ENCODE measurements at regions not wholly inside any gene's neighbourhood (a gene's known extent, or its start where the extent isn't known, plus 50 kb on each side); places are given as distances from the start of the nearest gene placed in this dataset.

- in situ Hi-C loops (cut with MboI; ENCODE audit: low pct_unique_long_range_greater_than_20kb in 2 of 9, low sequenced_read_pairs in 9 of 9, unreplicated experiment in 9 of 9), result loop anchor here in 1 of 9 experiments (25.0 kb wide), 1 partner anchor 1012 kb away; no protein-coding TSS in a partner anchor
- Histone ChIP-seq H3K4me3 (no peak overlapping the region), H3K4me1 (replicated peaks in 1 of 2) (no peaks in the 10 kb centered on the region), H3K27ac (no peak overlapping the region)
- WGBS, 10 experiments, result 17 to 100% (median 80%) methylated on average over 1 to 2 of the region's 2 CpGs; no CpG with 5 or more reads in 3 of the 10 experiments
- ATAC-seq (replicated peaks in 6 of 8), result no peak
These were observed 191.4 kb downstream of the SS18 start for GRCh38 chr18:25898965-25899364.

DNA sequence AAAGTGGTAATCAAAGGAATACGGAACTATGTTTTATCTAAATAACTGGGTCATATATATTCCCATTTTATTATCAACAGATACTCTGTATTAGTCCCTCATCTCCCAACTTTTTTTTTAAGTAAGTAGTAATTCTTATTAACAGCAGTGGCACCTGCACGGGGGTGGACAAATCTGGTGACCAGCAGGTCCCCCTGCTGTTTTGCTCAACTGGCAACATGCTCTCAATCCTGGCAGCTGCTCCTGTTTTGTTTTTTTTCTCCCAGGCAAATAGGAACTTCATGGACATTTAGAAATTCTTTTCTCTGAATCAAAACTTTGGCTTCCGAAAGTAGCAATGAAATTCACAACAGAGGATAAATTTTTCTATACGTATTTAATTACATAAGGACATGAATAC is 193.5 kb downstream of the SS18 start:
- Histone ChIP-seq H3K4me3 (no peak overlapping the region), H3K27ac (no peak overlapping the region), H3K4me1 (replicated peaks in 1 of 2) (no peaks in the 10 kb centered on the region)
- in situ Hi-C loops (cut with MboI; ENCODE audit: low pct_unique_long_range_greater_than_20kb in 2 of 9, low sequenced_read_pairs in 9 of 9, unreplicated experiment in 9 of 9), result loop anchor here in 1 of 9 experiments (25.0 kb wide), 1 partner anchor 1010 kb away; no protein-coding TSS in a partner anchor
- ATAC-seq (replicated peaks in 6 of 8), result no peak
- WGBS, 10 experiments, result 11 to 100% (median 77%) methylated on average over 1 to 4 of the region's 4 CpGs

DNA sequence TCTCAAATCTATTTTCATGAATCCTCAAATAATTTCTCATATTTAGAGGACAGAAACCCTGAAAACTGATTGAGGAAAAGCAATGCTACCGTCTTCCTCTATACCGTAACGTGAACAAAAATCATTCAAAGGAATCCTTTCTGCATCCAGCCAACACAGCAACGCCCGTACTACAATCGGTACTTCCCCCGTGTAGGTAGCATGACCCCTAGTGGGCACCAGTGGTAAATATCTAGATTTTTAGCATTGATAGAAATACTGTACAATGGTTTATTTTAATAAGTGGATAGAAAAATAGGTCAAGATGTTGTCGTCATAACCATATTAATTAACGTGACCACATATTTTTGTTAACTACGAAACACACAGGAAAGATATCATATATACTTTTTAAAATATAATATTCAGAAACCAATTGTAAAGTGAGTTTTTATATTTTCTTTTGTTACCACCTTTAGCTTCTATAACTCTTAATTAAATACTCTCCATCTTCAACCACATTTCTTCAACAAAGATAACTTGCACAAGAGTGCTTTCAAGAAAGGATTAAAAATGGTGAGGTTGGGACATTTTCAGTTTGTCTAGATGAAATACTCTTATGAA is 194.1 kb downstream of the SS18 start:
- Histone ChIP-seq H3K27ac (no peak overlapping the region), H3K4me1 (replicated peaks in 1 of 2) (no peaks in the 10 kb centered on the region), H3K4me3 (no peak overlapping the region)
- peak in 6 of 8 experiments; percentile 48 to 79 (median 61) for ATAC-seq (replicated peaks in 6 of 8)
- WGBS, 10 experiments, result 0 to 60% (median 18%) methylated on average over 3 to 10 of the region's 10 CpGs
- in situ Hi-C loops (cut with MboI; ENCODE audit: low pct_unique_long_range_greater_than_20kb in 2 of 9, low sequenced_read_pairs in 9 of 9, unreplicated experiment in 9 of 9), result loop anchor here in 1 of 9 experiments (25.0 kb wide), 1 partner anchor 1009 kb away; no protein-coding TSS in a partner anchor

GRCh38 chr18:25895518-25895917 is 194.9 kb downstream of the SS18 start:
- in situ Hi-C loops (cut with MboI; ENCODE audit: low pct_unique_long_range_greater_than_20kb in 2 of 9, low sequenced_read_pairs in 9 of 9, unreplicated experiment in 9 of 9), result loop anchor here in 1 of 9 experiments (25.0 kb wide), 1 partner anchor 1008 kb away; no protein-coding TSS in a partner anchor

GRCh38 chr18:25886283-25886682 is 204.1 kb downstream of the SS18 start:
- no peak overlapping the region for H3K4me3 ChIP-seq
- no peak overlapping the region for H3K27ac ChIP-seq
- in situ Hi-C loops (cut with MboI; ENCODE audit: low pct_unique_long_range_greater_than_20kb in 2 of 9, low sequenced_read_pairs in 9 of 9, unreplicated experiment in 9 of 9), result loop anchor here in 1 of 9 experiments (25.0 kb wide), 1 partner anchor 999 kb away; no protein-coding TSS in a partner anchor
- no peaks in the 10 kb centered on the region for H3K4me1 ChIP-seq (replicated peaks in 1 of 2)
- no peak for ATAC-seq (replicated peaks in 6 of 8)

More at GRCh38 chr18:25895518-25895917, 194.9 kb downstream of the SS18 start:
- ATAC-seq (replicated peaks in 6 of 8), result no peak
- Histone ChIP-seq H3K27ac (no peak overlapping the region), H3K4me1 (replicated peaks in 1 of 2) (no peaks in the 10 kb centered on the region), H3K4me3 (no peak overlapping the region)
- 17 to 100% (median 67%) methylated on average over 1 to 3 of the region's 3 CpGs; no CpG with 5 or more reads in 3 of the 10 experiments for WGBS, 10 experiments

DNA sequence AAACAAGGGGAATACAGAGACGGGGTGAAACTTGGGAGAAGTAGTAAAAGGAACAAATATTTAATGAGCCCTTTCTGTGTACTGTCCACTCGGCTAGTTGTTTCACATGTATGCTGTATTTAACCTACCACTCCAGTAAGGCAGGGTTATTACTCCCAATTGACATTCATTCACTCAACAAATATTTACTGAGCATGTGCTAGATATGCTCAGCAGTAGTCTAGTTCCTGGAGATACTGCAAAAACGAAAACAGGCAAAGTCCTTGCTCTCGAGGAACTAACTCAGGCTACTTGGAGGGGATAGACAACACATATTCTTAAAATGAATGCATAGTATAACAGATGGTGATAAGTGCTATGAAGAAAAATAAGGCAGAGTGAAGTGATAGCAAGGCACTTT is 207.3 kb downstream of the SS18 start:
- Histone ChIP-seq H3K4me3 (no peak overlapping the region), H3K4me1 (replicated peaks in 1 of 2) (no peaks in the 10 kb centered on the region), H3K27ac (no peak overlapping the region)
- ATAC-seq (replicated peaks in 6 of 8), result no peak
- in situ Hi-C loops (cut with MboI; ENCODE audit: low pct_unique_long_range_greater_than_20kb in 2 of 9, low sequenced_read_pairs in 9 of 9, unreplicated experiment in 9 of 9), result loop anchor here in 1 of 9 experiments (25.0 kb wide), 1 partner anchor 996 kb away; no protein-coding TSS in a partner anchor
- 5 to 88% (median 69%) methylated on average over 3 to 4 of the region's 4 CpGs; no CpG with 5 or more reads in 1 of the 10 experiments for WGBS, 10 experiments

DNA sequence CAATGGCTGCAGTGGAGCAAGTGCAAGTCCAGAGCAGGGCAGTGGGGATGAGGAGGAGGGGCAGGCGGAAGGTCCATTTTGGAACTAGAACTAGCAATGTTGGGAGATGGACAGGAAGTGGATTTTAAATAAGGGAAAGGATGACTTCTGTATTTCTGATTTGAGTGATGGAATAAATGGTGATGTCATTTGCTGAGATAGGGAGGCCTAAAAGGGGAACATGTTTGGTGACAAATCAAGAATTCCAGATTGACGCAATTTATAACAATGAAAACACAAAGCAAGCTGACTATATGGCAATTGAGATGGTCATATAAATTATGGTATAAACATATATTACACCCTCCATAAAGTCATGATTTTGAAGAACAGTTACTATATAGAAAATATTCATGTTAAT is 209.3 kb downstream of the SS18 start:
- in situ Hi-C loops (cut with MboI; ENCODE audit: low pct_unique_long_range_greater_than_20kb in 2 of 9, low sequenced_read_pairs in 9 of 9, unreplicated experiment in 9 of 9), result loop anchor here in 1 of 9 experiments (25.0 kb wide), 1 partner anchor 994 kb away; no protein-coding TSS in a partner anchor
- 54 to 100% (median 94%) methylated on average over 1 to 2 of the region's 2 CpGs; no CpG with 5 or more reads in 1 of the 10 experiments for WGBS, 10 experiments
- Histone ChIP-seq H3K27ac (no peak overlapping the region), H3K4me3 (no peak overlapping the region), H3K4me1 (replicated peaks in 1 of 2) (no peaks in the 10 kb centered on the region)
- ATAC-seq (replicated peaks in 6 of 8), result no peak

DNA sequence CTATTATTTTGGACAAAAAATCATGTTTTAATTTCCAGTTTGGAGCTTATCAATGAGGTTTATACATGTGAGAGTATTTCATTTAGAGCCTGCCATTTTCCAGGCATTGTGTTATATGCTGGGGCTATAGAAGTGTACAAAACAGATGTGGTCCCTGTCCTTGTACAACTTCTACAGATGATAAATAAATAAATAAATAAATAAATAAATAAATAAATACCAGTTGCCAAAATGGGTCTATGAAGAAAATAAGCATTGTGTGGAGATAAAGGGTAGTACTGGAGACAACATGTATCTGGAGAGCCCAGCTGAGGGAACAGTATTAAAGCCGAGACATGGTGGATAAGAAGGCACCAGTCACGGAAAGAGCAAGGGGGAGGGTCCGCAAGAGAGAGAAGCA is 210.0 kb downstream of the SS18 start:
- in situ Hi-C loops (cut with MboI; ENCODE audit: low pct_unique_long_range_greater_than_20kb in 2 of 9, low sequenced_read_pairs in 9 of 9, unreplicated experiment in 9 of 9), result loop anchor here in 1 of 9 experiments (25.0 kb wide), 1 partner anchor 993 kb away; no protein-coding TSS in a partner anchor
- no peak for ATAC-seq (replicated peaks in 6 of 8)
- no peak overlapping the region for H3K27ac ChIP-seq
- H3K4me1 ChIP-seq (replicated peaks in 1 of 2), result no peaks in the 10 kb centered on the region
- WGBS, 10 experiments, result 60 to 100% (median 90%) methylated on average over 1 to 3 of the region's 3 CpGs; no CpG with 5 or more reads in 1 of the 10 experiments
- H3K4me3 ChIP-seq, result no peak overlapping the region

GRCh38 chr18:25876330-25876948 is 214.0 kb downstream of the SS18 start:
- in situ Hi-C loops (cut with MboI; ENCODE audit: low pct_unique_long_range_greater_than_20kb in 2 of 9, low sequenced_read_pairs in 9 of 9, unreplicated experiment in 9 of 9), result loop anchor here in 1 of 9 experiments (25.0 kb wide), 1 partner anchor 989 kb away; no protein-coding TSS in a partner anchor
- Histone ChIP-seq H3K4me1 (replicated peaks in 1 of 2) (no peaks in the 10 kb centered on the region), H3K27ac (no peak overlapping the region), H3K4me3 (no peak overlapping the region)
- ATAC-seq (replicated peaks in 6 of 8), result peak in 3 of 8 experiments; percentile 75 to 81 (median 76)
- 0 to 98% (median 64%) methylated on average over 1 to 7 of the region's 7 CpGs for WGBS, 10 experiments

DNA sequence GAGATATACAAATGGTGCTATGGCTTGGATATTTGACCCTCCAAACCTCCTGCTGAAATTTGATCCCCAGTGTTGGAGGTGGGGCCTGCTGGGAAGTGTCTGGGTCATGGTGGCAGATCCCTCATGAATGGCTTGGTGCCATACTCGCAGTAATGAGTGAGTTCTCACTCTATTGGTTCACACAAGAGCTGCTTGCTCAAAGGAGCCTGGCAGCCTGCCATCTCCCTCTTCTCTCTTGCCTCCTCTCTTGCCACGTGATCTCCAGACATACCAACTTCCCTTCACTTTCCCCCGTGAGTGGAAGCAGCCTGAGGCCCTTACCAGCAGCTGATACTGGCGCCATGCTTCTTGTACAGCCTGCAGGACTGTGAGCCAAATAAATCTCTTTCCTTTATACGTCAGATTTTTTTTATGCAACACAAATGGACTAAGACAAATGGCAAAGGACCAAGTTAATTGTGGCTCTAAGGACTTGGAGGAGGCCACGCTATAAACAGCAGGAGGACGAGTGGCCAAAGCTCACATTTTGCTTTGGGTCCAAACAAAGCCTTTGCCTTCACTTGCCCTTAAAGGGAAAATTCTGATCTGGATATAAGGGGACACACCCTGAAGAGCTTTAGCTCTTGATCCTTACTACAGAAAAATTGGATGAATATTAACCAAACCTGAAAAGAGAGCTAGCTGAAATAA is 214.7 kb downstream of the SS18 start:
- WGBS, 10 experiments, result 0 to 86% (median 76%) methylated on average over 1 to 7 of the region's 7 CpGs
- Histone ChIP-seq H3K4me1 (replicated peaks in 1 of 2) (no peaks in the 10 kb centered on the region), H3K27ac (no peak overlapping the region), H3K4me3 (no peak overlapping the region)
- ATAC-seq (replicated peaks in 6 of 8), result peak in 3 of 8 experiments; percentile 22 to 77 (median 46)
- in situ Hi-C loops (cut with MboI; ENCODE audit: low pct_unique_long_range_greater_than_20kb in 2 of 9, low sequenced_read_pairs in 9 of 9, unreplicated experiment in 9 of 9), result loop anchor here in 1 of 9 experiments (25.0 kb wide), 1 partner anchor 988 kb away; no protein-coding TSS in a partner anchor

DNA sequence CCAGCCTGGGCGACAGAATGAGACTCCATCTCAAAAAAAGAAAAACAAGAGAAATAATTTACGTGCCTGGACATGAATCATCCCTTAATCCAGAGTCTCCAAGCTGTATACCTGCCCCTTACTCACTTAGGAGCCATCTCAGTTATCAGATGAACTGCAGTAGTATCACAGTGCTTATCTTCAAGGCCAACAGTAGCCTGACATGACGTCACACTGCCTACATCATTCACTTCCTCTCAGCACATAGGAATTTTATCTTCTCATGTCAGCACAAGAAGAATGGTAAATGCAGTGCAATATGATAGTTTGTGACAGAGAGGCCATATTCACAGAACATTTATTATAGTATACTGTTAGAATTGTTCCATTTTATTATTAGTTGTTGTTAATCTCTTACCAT is 216.6 kb downstream of the SS18 start:
- no peak overlapping the region for H3K27ac ChIP-seq
- 0 to 100% (median 90%) methylated on average over 1 to 2 of the region's 3 CpGs; no CpG with 5 or more reads in 3 of the 10 experiments for WGBS, 10 experiments
- H3K4me3 ChIP-seq, result no peak overlapping the region
- in situ Hi-C loops (cut with MboI; ENCODE audit: low pct_unique_long_range_greater_than_20kb in 2 of 9, low sequenced_read_pairs in 9 of 9, unreplicated experiment in 9 of 9), result no loop called here
- no peak for ATAC-seq (replicated peaks in 6 of 8)
- H3K4me1 ChIP-seq (replicated peaks in 1 of 2), result no peaks in the 10 kb centered on the region

DNA sequence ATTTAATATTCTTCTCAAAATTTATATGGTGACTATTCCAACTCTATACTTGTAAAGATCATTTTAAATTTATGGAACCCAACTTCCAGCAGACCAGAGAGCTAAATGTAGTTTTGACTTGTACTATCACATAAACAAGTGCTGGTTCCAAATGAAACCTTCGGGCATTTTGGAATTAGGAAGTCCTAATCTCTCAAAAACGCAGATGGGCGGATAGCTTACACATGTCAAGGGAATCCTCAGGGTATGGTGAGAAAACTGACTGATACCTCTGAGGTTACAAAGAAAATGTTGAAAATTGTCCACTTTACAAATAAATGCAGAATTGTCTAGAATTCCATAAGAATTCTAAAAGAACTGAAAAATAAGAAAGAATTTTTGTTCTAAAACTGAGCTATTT is 224.1 kb downstream of the SS18 start:
- in situ Hi-C loops (cut with MboI; ENCODE audit: low pct_unique_long_range_greater_than_20kb in 2 of 9, low sequenced_read_pairs in 9 of 9, unreplicated experiment in 9 of 9), result no loop called here
- no peak for ATAC-seq (replicated peaks in 6 of 8)
- no peak overlapping the region for H3K4me3 ChIP-seq
- H3K27ac ChIP-seq, result no peak overlapping the region
- 8 to 100% (median 85%) methylated on average over 1 to 3 of the region's 3 CpGs for WGBS, 10 experiments
- H3K4me1 ChIP-seq (replicated peaks in 1 of 2), result no peaks in the 10 kb centered on the region
